GM13977 (cell line): ENCODE measurements at regions not wholly inside any gene's neighbourhood (a gene's known extent, or its start where the extent isn't known, plus 50 kb on each side); places are given as distances from the start of the nearest gene placed in this dataset.

Experiments
- DNase-seq: peaks from one replicate; pipeline ENCODE4 v3.0.0; 2012; ENCODE audit warnings: low spot score
- in situ Hi-C: fragments of 300-500 bp; cut with MboI; formaldehyde crosslinking; loops from one replicate; pipeline ENCODE4 v1.12.0; 2022; ENCODE audit warnings: low sequenced_read_pairs, low pct_unique_long_range_greater_than_20kb, mixed read lengths, inconsistent platforms; ENCODE audit not compliant: unreplicated experiment
- TF ChIP-seq, protein P1 (sequence below): IDR thresholded peaks from 2 replicates; pipeline ENCODE4 v1.5.1; 2012; ENCODE audit warnings: mild to moderate bottlenecking, control low read depth; ENCODE audit not compliant: insufficient read depth; ENCODE audit errors: extremely low read depth, missing control alignments

DNA sequence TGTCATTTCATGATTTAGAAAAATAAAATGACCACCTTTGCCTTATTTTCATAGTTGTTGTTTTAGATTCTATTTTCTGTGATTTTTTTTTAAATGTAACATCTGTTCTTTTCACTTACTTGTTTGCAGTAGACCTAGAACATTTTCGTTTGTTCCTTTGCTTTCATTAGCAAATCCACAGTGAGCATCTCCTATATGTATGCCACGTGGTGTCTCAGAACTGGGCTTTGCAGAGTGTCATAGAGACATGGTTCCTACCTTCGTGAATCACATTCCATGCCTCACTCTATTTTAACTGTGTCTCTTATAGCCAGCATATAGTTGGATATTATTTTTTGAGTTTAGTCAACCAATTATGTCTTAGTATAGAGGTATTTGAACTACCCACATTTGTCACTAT is 118.2 kb downstream of the KLF13 start:
- in situ Hi-C loops = no loop called here
- no peak for DNase-seq
- TF ChIP-seq, protein P1, sequence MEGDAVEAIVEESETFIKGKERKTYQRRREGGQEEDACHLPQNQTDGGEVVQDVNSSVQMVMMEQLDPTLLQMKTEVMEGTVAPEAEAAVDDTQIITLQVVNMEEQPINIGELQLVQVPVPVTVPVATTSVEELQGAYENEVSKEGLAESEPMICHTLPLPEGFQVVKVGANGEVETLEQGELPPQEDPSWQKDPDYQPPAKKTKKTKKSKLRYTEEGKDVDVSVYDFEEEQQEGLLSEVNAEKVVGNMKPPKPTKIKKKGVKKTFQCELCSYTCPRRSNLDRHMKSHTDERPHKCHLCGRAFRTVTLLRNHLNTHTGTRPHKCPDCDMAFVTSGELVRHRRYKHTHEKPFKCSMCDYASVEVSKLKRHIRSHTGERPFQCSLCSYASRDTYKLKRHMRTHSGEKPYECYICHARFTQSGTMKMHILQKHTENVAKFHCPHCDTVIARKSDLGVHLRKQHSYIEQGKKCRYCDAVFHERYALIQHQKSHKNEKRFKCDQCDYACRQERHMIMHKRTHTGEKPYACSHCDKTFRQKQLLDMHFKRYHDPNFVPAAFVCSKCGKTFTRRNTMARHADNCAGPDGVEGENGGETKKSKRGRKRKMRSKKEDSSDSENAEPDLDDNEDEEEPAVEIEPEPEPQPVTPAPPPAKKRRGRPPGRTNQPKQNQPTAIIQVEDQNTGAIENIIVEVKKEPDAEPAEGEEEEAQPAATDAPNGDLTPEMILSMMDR = no peak

DNA sequence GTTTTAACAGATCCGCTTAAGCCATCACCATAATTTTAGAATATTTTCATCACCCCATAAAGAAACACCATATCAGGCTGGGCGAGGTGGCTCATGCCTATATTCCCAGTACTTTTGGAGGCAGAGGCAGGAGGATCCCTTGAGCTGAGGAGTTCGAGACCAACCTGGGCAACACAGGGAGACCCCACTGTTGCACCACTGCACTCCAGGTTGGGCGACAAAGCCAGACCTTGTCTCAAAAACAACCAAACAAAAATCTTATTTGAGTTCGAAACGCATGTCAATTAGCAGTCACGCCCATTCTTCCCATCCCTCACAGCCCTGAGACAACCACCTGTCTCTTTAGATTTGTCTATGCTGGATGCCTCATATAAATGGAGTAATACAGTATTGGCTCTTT is 119.9 kb downstream of the KLF13 start:
- in situ Hi-C loops = no loop called here
- DNase-seq = no peak
- TF ChIP-seq, protein P1 = no peak

DNA sequence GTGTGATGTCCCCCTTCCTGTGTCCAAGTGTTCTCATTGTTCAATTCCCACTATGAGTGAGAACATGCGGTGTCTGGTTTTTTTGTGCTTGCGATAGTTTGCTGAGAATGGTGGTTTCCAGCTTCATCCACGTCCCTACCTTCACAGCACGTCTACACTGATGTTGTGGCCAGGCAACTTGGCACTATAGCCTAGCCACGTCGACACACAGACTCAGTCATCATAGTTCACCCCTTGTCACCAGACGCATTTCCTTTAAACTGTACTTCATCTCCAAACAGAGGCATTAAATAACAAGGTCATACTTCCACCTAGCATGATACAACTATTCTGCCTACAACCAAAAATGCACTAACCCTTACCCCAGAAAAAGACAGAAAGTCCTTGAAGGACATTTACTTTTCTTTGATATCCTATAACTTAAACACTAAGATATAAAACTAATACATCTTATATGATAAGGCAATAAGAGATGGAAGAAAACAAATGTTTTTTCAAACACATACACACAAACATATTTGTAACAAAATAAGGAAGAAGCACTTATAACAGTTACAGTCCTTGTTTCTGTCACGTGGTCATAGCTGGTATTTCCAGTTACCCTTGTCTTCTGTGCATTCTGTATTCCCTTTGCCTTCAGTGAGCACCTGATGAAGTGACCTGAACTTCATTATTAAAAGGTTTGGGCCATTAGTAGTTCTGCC is 121.4 kb downstream of the KLF13 start:
- TF ChIP-seq, protein P1 = no peak
- in situ Hi-C loops = no loop called here
- DNase-seq = no peak

DNA sequence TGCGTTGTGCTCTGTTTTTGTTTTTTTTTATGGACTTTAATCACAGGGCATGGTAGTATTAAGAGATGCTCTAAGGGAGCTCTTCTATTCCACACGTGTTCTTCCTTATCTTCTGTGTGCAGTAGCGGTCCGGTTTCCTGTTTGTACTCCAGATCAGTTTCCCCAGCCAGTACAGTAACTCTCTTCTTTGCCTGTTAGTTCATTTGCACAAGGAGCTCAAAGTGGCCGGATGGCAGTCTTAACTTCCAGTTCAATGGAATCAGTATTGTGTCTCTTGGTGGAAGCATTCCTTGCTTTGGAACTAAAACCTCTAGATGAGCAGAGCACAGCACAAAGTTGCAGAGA is 122.0 kb downstream of the KLF13 start:
- no peak for DNase-seq
- in situ Hi-C loops = no loop called here
- TF ChIP-seq, protein P1 = no peak

DNA sequence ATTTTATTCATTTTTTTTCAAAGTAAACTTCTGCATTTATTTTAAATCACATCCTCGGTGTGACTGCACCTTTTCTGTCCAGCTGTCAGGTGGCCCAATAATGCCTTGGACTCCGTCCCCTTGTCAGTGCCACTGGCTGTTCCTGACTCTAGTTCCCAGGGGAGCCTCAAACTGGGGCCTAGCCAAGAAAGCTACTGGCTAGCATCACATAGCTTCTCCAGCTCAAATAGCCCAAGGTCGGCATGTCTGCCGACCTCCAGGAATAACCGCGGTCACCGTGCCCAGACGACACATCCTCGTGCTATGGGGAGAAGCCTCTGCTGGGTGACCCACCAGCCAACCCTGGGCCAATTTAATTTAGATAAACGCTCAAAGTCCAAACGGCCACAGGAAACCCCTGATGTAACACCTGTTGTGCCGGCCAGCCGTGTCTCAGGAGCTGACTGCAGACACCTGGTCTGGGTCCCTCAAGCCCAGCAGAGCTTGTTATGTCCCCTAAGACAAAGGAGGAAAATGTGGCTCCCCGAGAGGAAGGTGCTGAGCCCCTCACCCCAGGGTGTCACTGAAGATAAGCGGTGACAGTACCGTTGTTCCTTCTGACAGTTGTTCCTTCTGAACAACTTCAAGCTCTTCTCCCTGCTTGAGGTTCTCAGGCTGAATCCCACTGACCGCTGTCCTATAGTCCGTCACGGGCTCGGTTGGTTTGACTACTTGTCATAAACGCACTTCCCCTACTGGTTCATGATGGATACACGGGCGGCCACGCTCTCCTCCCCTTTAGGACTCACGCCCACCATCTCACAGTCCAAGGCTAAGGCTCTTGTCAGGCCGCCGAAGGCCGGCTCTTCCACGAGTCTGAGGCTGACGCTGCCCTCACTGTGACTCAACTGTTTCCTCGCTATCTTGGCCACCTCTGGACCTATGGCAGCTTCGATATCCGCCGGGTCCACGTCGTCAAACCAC is 126.2 kb downstream of the KLF13 start:
- TF ChIP-seq, protein P1 = no peak
- DNase-seq = no peak
- in situ Hi-C loops = no loop called here

DNA sequence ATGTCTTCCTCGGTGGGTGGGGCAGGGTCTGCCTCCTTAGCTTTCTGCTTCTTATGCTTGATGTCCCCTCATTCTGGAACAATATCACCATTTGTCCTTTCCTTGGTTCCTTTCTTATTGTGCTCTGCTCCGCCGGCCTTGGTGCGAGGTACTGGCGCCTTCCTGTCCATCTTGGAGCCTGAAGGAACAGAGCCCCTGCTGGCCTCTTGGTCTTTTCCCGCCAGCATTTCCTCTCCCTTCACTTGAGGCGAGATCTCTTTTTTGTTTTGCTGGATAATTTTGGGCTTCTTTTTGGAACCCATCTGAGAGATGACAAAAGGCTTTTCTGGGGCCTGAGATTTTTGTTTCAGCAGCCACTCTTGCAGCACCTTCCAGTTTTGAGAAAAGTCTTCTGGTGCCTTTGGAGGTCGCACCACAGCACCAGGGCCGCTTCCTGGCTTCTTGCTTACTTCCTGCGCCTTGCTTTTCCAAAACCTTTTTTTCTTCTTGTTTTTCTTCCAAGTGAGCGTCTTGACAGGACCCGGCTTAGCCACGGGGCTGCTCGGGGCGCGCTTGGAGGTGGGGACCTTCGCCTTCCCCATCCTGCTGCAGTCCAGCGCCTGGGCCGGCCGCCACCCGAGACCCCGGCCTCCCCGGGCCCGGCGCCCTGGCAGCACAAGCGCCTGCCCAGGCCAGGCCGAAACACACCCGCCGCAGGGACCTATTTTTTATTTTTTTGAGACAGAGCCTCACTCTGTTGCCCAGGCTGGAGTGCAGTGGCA is 127.1 kb downstream of the KLF13 start:
- in situ Hi-C loops = no loop called here
- no peak for DNase-seq
- TF ChIP-seq, protein P1 = no peak
